Activated naive CD4-positive, alpha-beta T cell treated with anti-CD3 and anti-CD28 coated beads, Interleukin-2, amount 50 U/mL, for 16 hours (primary cell): ENCODE measurements at regions not wholly inside any gene's neighbourhood (a gene's known extent, or its start where the extent isn't known, plus 50 kb on each side); places are given as distances from the start of the nearest gene placed in this dataset.

ENCODE experiments used
- DNase-seq: peaks from one replicate; pipeline ENCODE4 v3.0.0-alpha.2; 2020

GRCh38 chr1:8083739-8084484, 57.8 kb upstream of the ERRFI1 start:
- no peak for DNase-seq

GRCh38 chr1:8082945-8083344, 56.8 kb upstream of the ERRFI1 start:
- DNase-seq, result no peak

GRCh38 chr1:8078176-8078671, 52.1 kb upstream of the ERRFI1 start:
- no peak for DNase-seq

- DNase-seq, result no peak
These were observed 51.5 kb upstream of the ERRFI1 start for GRCh38 chr1:8077602-8078001.

GRCh38 chr1:8077120-8077573, 51.0 kb upstream of the ERRFI1 start:
- DNase-seq, result no peak

GRCh38 chr1:8076176-8076575, 50.1 kb upstream of the ERRFI1 start:
- no peak for DNase-seq
